Keratinocyte (primary cell): ENCODE measurements at regions not wholly inside any gene's neighbourhood (a gene's known extent, or its start where the extent isn't known, plus 50 kb on each side); places are given as distances from the start of the nearest gene placed in this dataset.

Experiments used
- CTCF ChIP-seq, 3 experiments: IDR thresholded peaks in 1 of 3; conservative IDR thresholded peaks in 1 of 3; optimal IDR thresholded peaks in 1 of 3; 2 replicates in 2 of 3; 3 replicates in 1 of 3; pipeline versions ENCODE3 to v1.5.1; 2011; ENCODE audit warnings: low read length in 3 of 3, mild to moderate bottlenecking in 3 of 3, moderate library complexity in 2 of 3, control low read depth in 1 of 3, inconsistent platforms in 1 of 3; ENCODE audit not compliant: insufficient read depth in 2 of 3; ENCODE audit errors: extremely low read depth in 1 of 3
- EZH2 ChIP-seq: IDR thresholded peaks from one replicate; pipeline ENCODE4 v1.6.1; 2012; ENCODE audit warnings: inconsistent platforms, mild to moderate bottlenecking, low read length, moderate library complexity

GRCh38 chr17:6927290-6928126 lies 68.3 kb upstream of the ALOX12 start:
- TF ChIP-seq CTCF (optimal IDR thresholded peaks at IDR 0.05 in 1 of 3, IDR thresholded peaks at IDR 0.05 in 1 of 3, conservative IDR thresholded peaks at IDR 0.05 in 1 of 3; ENCODE audit: extremely low read depth in 1 of 3, insufficient read depth in 2 of 3, low read length in 3 of 3), result no peak
- TF ChIP-seq EZH2, result no peak
